Lower leg skin (tissue), 3 donors: ENCODE measurements at regions not wholly inside any gene's neighbourhood (a gene's known extent, or its start where the extent isn't known, plus 50 kb on each side); places are given as distances from the start of the nearest gene placed in this dataset.
"Not testable (repeated sequence)": the region's sequence is repeated elsewhere in the genome, so short reads cannot be mapped to it uniquely, and the experiment has no call there.

Experiments used
- CTCF ChIP-seq, 3 donors: fragments of 450-650 bp; IDR thresholded peaks; one replicate each; pipeline ENCODE4 v1.5.1; 2016; ENCODE audit warnings: antibody characterized with exemption in 3 of 3, mild to moderate bottlenecking in 3 of 3, moderate library complexity in 2 of 3
- POLR2A ChIP-seq, 2 donors: fragments of 450-650 bp; IDR thresholded peaks; one replicate each; pipeline ENCODE4 v1.6.1; 2016 to 2017; ENCODE audit warnings: antibody characterized with exemption in 2 of 2, mild to moderate bottlenecking in 1 of 2, moderate library complexity in 1 of 2

DNA sequence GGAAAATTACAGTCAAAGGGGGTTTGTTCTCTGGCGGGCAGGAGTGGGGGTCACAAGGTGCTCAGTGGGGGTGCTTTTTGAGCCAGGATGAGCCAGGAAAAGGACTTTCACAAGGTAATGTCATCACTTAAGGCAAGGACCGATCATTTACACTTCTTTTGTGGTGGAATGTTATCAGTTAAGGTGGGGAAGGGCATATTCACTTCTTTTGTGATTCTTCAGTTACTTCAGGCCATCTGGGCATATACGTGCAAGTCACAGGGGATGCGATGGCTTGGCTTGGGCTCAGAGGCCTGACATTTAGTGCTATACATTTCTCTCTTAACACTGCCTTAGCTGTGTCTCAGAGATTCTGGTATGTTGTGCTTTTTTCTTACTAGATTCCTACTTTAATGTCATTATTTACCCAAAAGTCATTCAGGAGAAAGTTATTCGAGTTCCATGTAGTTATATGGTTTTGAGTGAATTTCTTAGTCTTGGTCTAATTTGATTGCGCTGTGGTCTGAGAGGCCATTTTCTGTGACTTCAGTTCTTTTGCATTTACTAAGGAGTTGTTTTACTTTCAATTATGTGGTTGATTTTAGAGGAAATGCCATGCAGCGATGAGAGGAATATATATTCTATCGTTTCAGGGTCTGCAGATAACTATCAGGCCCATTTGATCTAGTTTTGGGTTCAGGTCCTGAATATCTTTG is 416.2 kb upstream of the EPHA7 start:
- TF ChIP-seq CTCF, POLR2A (IDR thresholded peaks at IDR 0.05): not testable (repeated sequence)
